SK-N-SH (cell line): ENCODE measurements at regions not wholly inside any gene's neighbourhood (a gene's known extent, or its start where the extent isn't known, plus 50 kb on each side); places are given as distances from the start of the nearest gene placed in this dataset.

Experiments
- CTCF ChIA-PET: fragments of 300-600, 350-600 bp; formaldehyde crosslinking; extraction: SDS; loops from one replicate; lab custom pipeline; 2021; lab: Yijun Ruan, JAX
- POLR2A ChIA-PET: fragments of 350-600 bp; sonication (Branson Sonifier 250); formaldehyde crosslinking; extraction: SDS; loops from one replicate; lab custom pipeline; 2020; ENCODE audit warnings: antibody characterized with exemption, inconsistent platforms; lab: Yijun Ruan, JAX
- DNase-seq: peaks from one replicate; pipeline ENCODE4 v3.0.0; 2012
- H2AFZ ChIP-seq: fragments of 200-600 bp; sonication (generic); 2 replicates; pipeline ENCODE4 v1.8.1; 2016; ENCODE audit warnings: antibody characterized with exemption, mild to moderate bottlenecking, low read depth
- H3F3A ChIP-seq: fragments of 200-600 bp; sonication (generic); replicated peaks from 2 replicates; pipeline ENCODE3; 2016; ENCODE audit warnings: antibody characterized with exemption, mild to moderate bottlenecking; ENCODE audit not compliant: insufficient read depth
- H3K27ac ChIP-seq, 2 experiments: fragments of 200-500 bp in 1 of 2; fragments of 200-600 bp in 1 of 2; sonication (Bioruptor generic) in 1 of 2; sonication (generic), shearing (Covaris generic) in 1 of 2; 2 replicates each; pipeline versions ENCODE4 v1.5.1 to v1.6.1; 2014 to 2016; ENCODE audit warnings: low read depth in 2 of 2, inconsistent platforms in 1 of 2, low read length in 1 of 2, mild to moderate bottlenecking in 1 of 2, mixed read lengths in 1 of 2
- H3K27me3 ChIP-seq: fragments of 200-600 bp; sonication (generic), shearing (Covaris generic); 2 replicates; pipeline ENCODE4 v1.6.1; 2016; ENCODE audit warnings: mixed run types; ENCODE audit not compliant: insufficient read depth
- H3K36me3 ChIP-seq, 2 experiments: fragments of 200-500 bp in 1 of 2; fragments of 200-600 bp in 1 of 2; sonication (Bioruptor generic) in 1 of 2; sonication (generic) in 1 of 2; replicated peaks in 1 of 2; 2 replicates each; pipeline versions ENCODE3 to v1.5.1; 2014 to 2016; ENCODE audit warnings: low read length in 1 of 2, mild to moderate bottlenecking in 1 of 2; ENCODE audit not compliant: insufficient read depth in 2 of 2, control insufficient read depth in 1 of 2
- H3K4me1 ChIP-seq, 2 experiments: fragments of 200-500 bp in 1 of 2; fragments of 200-600 bp in 1 of 2; sonication (Bioruptor generic) in 1 of 2; sonication (generic), shearing (Covaris generic) in 1 of 2; 2 replicates each; pipeline versions ENCODE4 v1.5.1 to v1.6.1; 2014 to 2016; ENCODE audit warnings: low read depth in 1 of 2, low read length in 1 of 2, mixed run types in 1 of 2; ENCODE audit not compliant: insufficient read depth in 2 of 2, control insufficient read depth in 1 of 2
- H3K4me2 ChIP-seq: fragments of 200-600 bp; sonication (generic), shearing (Covaris generic); 2 replicates; pipeline ENCODE4 v1.6.1; 2017; ENCODE audit warnings: mixed run types
- H3K4me3 ChIP-seq, 2 experiments: fragments of 200-500 bp in 1 of 2; fragments of 200-600 bp in 1 of 2; sonication (Bioruptor generic) in 1 of 2; sonication (generic), shearing (Covaris generic) in 1 of 2; 2 replicates each; pipeline versions ENCODE4 v1.5.1 to v1.8.1; 2014 to 2016; ENCODE audit warnings: low read depth in 2 of 2, inconsistent platforms in 1 of 2, low read length in 1 of 2, mild to moderate bottlenecking in 1 of 2, mixed read lengths in 1 of 2, moderate library complexity in 1 of 2
- H3K79me2 ChIP-seq: fragments of 200-600 bp; sonication (generic); 2 replicates; pipeline ENCODE4 v1.8.1; 2017; ENCODE audit warnings: mild to moderate bottlenecking; ENCODE audit not compliant: insufficient read depth
- H3K9ac ChIP-seq: fragments of 200-600 bp; sonication (generic); 2 replicates; pipeline ENCODE4 v1.6.1; 2017; ENCODE audit warnings: mixed run types
- H3K9me2 ChIP-seq: fragments of 200-600 bp; sonication (generic); 2 replicates; pipeline ENCODE4 v1.6.1; 2017; ENCODE audit warnings: mixed run types
- H3K9me3 ChIP-seq: fragments of 200-600 bp; sonication (generic); 2 replicates; pipeline ENCODE4 v1.6.1; 2017; ENCODE audit warnings: mixed run types, mild to moderate bottlenecking, moderate library complexity
- H4K20me1 ChIP-seq: fragments of 200-600 bp; sonication (generic); 2 replicates; pipeline ENCODE4 v1.6.1; 2017; ENCODE audit warnings: mild to moderate bottlenecking, mixed run types; ENCODE audit not compliant: insufficient read depth
- CTCF ChIP-seq: fragments of 200-600 bp; sonication (generic); IDR thresholded peaks from 2 replicates; pipeline ENCODE4 v1.6.1; 2017; ENCODE audit warnings: antibody characterized with exemption, mild to moderate bottlenecking, moderate library complexity
- EP300 ChIP-seq, 2 experiments: IDR thresholded peaks; 2 replicates each; pipeline versions ENCODE4 v1.4.0 to v1.6.1; 2012; ENCODE audit warnings: borderline replicate concordance in 1 of 2, low read depth in 1 of 2, low read length in 1 of 2
- EZH2phosphoT487 ChIP-seq: fragments of 200-600 bp; sonication (generic); IDR thresholded peaks from 2 replicates; pipeline ENCODE4 v1.6.1; 2017; ENCODE audit warnings: low read depth, mixed run types, mild to moderate bottlenecking, antibody characterized with exemption, moderate library complexity, borderline replicate concordance
- FOSL2 ChIP-seq: IDR thresholded peaks from 2 replicates; pipeline ENCODE4 v1.4.0; 2012; ENCODE audit warnings: low read depth, mild to moderate bottlenecking, moderate library complexity, borderline replicate concordance
- FOXJ3 ChIP-seq: sonication (generic); formaldehyde crosslinking; IDR thresholded peaks from 2 replicates; pipeline ENCODE4 v1.5.1; 2020; ENCODE audit warnings: mild to moderate bottlenecking, missing genetic modification reagents
- FOXM1 ChIP-seq: IDR thresholded peaks from 2 replicates; pipeline ENCODE4 v1.4.0; 2012; ENCODE audit warnings: low read depth, mild to moderate bottlenecking
- GATA2 ChIP-seq: sonication (generic); formaldehyde crosslinking; IDR thresholded peaks from 2 replicates; pipeline ENCODE4 v1.5.0; 2020; ENCODE audit warnings: mild to moderate bottlenecking, missing genetic modification reagents
- PBX3 ChIP-seq: IDR thresholded peaks from 2 replicates; pipeline ENCODE4; 2012
- POLR2AphosphoS5 ChIP-seq: IDR thresholded peaks from 2 replicates; pipeline ENCODE4 v1.6.1; 2012; ENCODE audit warnings: low read depth, low read length
- RAD21 ChIP-seq: IDR thresholded peaks from 2 replicates; pipeline ENCODE4 v1.6.1; 2012; ENCODE audit warnings: mild to moderate bottlenecking, low read length
- RFX5 ChIP-seq: IDR thresholded peaks from 2 replicates; pipeline ENCODE4 v1.6.1; 2012; ENCODE audit warnings: mild to moderate bottlenecking, improper control_type of control experiment, low read length
- SIN3A ChIP-seq: IDR thresholded peaks from 2 replicates; pipeline ENCODE4 v1.6.1; 2012; ENCODE audit warnings: low read depth, mild to moderate bottlenecking, low read length, moderate library complexity, borderline replicate concordance
- SMC3 ChIP-seq: IDR thresholded peaks from 2 replicates; pipeline ENCODE4 v1.6.1; 2012; ENCODE audit warnings: low read depth, low read length, improper control_type of control experiment
- TCF12 ChIP-seq: IDR thresholded peaks from 2 replicates; pipeline ENCODE4 v1.4.0; 2012
- USF2 ChIP-seq: fragments of 150-350 bp; IDR thresholded peaks from 2 replicates; pipeline ENCODE4 v1.6.1; 2017; ENCODE audit warnings: antibody characterized with exemption, low read length, low read depth, borderline replicate concordance
- YY1 ChIP-seq: IDR thresholded peaks from 2 replicates; pipeline ENCODE4 v1.4.0; 2012; ENCODE audit warnings: low read depth, mild to moderate bottlenecking
- whole genome bisulfite sequencing: methylation state at CpG from one replicate; pipeline ENCODE4 v1.1.6; 2017; ENCODE audit warnings: low lambda C conversion rate; 5-methylcytosine and 5-hydroxymethylcytosine counted together

- Histone ChIP-seq H3K9ac (no peak overlapping the region), H3K27me3 (no peaks in the 10 kb centered on the region), H3K9me3 (no peaks in the 10 kb centered on the region), H3K9me2 (no peaks in the 10 kb centered on the region), H3K4me3 (no peak overlapping the region), H4K20me1 (no peaks in the 10 kb centered on the region), H3F3A (no peaks in the 10 kb centered on the region), H3K4me2 (no peak overlapping the region), H3K36me3 (no peaks in the 10 kb centered on the region), H3K27ac (no peak overlapping the region), H3K4me1 (peaks cover 0 to 10% of the 10 kb centered on the region in 2 experiments; a peak in 1 of 4 replicates), H3K79me2 (no peaks in the 10 kb centered on the region), H2AFZ (no peak overlapping the region)
- ChIA-PET CTCF (no interaction called here), POLR2A (interaction anchor here (1.0 kb wide), 1 partner anchor 202 kb away, joined by 3 read pairs; no protein-coding TSS in a partner anchor)
- TF ChIP-seq RAD21 (no peak), EZH2phosphoT487 (no peak), RFX5 (no peak), FOXM1 (no peak), GATA2 (CRISPR knock-in tag) (no peak), TCF12 (no peak), FOSL2 (no peak), POLR2AphosphoS5 (no peak), FOXJ3 (CRISPR knock-in tag) (no peak), USF2 (no peak), YY1 (no peak), PBX3 (no peak), CTCF (no peak), EP300 (IDR thresholded peaks at IDR 0.05; ENCODE audit: borderline replicate concordance in 1 of 2, low read depth in 1 of 2, low read length in 1 of 2) (no peak), SMC3 (no peak), SIN3A (no peak)
- WGBS: 88% methylated on average over 6 of the region's 68 CpGs
- DNase-seq: no peak
Observed at GRCh38 chr14:89027097-89027740, 202.8 kb downstream of the TTC8 start.
